HAP-1 (cell line): ENCODE measurements at regions not wholly inside any gene's neighbourhood (a gene's known extent, or its start where the extent isn't known, plus 50 kb on each side); places are given as distances from the start of the nearest gene placed in this dataset.
"Not testable (repeated sequence)": the region's sequence is repeated elsewhere in the genome, so short reads cannot be mapped to it uniquely, and the experiment has no call there.

Experiments
- DNase-seq, 2 experiments: peaks; one replicate each; pipeline ENCODE4 v3.0.0-alpha.2; 2016 to 2020; ENCODE audit warnings: low spot score in 2 of 2
- H3K27me3 ChIP-seq: fragments of 250-450 bp; sonication (Bioruptor Pico); 2 replicates; pipeline ENCODE4 v1.5.1; 2020; ENCODE audit warnings: low read depth, mild to moderate bottlenecking, moderate library complexity
- H3K36me3 ChIP-seq: fragments of 250-450 bp; sonication (Bioruptor Pico); replicated peaks from 2 replicates; pipeline ENCODE4 v1.5.1; 2020; ENCODE audit warnings: mild to moderate bottlenecking
- H3K4me1 ChIP-seq: fragments of 250-450 bp; sonication (Bioruptor Pico); 2 replicates; pipeline ENCODE4 v1.5.1; 2020; ENCODE audit warnings: mild to moderate bottlenecking
- H3K4me3 ChIP-seq: fragments of 250-450 bp; sonication (Bioruptor Pico); 2 replicates; pipeline ENCODE4 v1.5.1; 2020; ENCODE audit warnings: mild to moderate bottlenecking, moderate library complexity
- H3K9me3 ChIP-seq: fragments of 250-450 bp; sonication (Bioruptor Pico); 2 replicates; pipeline ENCODE4 v1.5.1; 2020; ENCODE audit warnings: mild to moderate bottlenecking, moderate library complexity
- in situ Hi-C: fragments of 300-500 bp; cut with MboI; formaldehyde crosslinking; loops from 3 replicates; pipeline ENCODE4 v1.14.3; 2020; ENCODE audit warnings: low sequenced_read_pairs, inconsistent platforms, mixed read lengths

GRCh38 chr6:115579565-115579964 is 481.1 kb downstream of the FRK start:
- H3K36me3 ChIP-seq, H3K4me1 ChIP-seq, H3K9me3 ChIP-seq, H3K27me3 ChIP-seq, H3K4me3 ChIP-seq, DNase-seq, in situ Hi-C loops: not testable (repeated sequence)

- Histone ChIP-seq H3K9me3 (no peaks in the 10 kb centered on the region), H3K27me3 (no peaks in the 10 kb centered on the region), H3K4me1 (no peaks in the 10 kb centered on the region), H3K4me3 (no peak overlapping the region), H3K36me3 (no peaks in the 10 kb centered on the region)
- no peak for DNase-seq
- in situ Hi-C loops = no loop called here
These were observed 483.4 kb downstream of the FRK start for GRCh38 chr6:115577270-115577669.

GRCh38 chr6:115575285-115575684 is 485.4 kb downstream of the FRK start:
- no peak for DNase-seq
- no peak overlapping the region for H3K4me3 ChIP-seq

GRCh38 chr6:115573861-115574260 is 486.8 kb downstream of the FRK start:
- Histone ChIP-seq H3K4me3 (no peak overlapping the region), H3K27me3 (no peaks in the 10 kb centered on the region), H3K9me3 (no peaks in the 10 kb centered on the region), H3K4me1 (no peaks in the 10 kb centered on the region), H3K36me3 (no peaks in the 10 kb centered on the region)
- no peak for DNase-seq
- in situ Hi-C loops = no loop called here

More at GRCh38 chr6:115575285-115575684, 485.4 kb downstream of the FRK start:
- no peaks in the 10 kb centered on the region for H3K9me3 ChIP-seq
- no peaks in the 10 kb centered on the region for H3K36me3 ChIP-seq
- no peaks in the 10 kb centered on the region for H3K4me1 ChIP-seq
- H3K27me3 ChIP-seq = no peaks in the 10 kb centered on the region
- in situ Hi-C loops = no loop called here

DNA sequence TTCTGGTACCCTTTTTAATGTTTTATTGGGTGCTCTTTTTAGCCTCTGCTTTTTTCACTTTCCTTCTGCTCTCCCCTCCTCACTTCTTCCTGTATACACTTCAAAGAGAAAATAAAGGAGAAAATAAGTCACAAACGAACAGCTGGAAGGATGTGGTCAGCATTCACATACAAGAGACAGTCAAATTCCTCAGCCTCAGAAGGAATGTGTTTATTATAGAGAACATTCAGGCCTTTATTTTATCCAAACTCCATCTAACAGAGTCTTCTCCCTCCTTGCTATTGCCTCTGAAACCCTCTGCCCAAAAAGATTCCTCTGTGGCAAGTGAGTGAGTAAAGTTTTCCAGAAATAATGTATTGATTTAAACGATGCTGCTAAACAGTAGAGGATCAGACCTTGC is 490.4 kb downstream of the FRK start:
- no peaks in the 10 kb centered on the region for H3K9me3 ChIP-seq
- H3K36me3 ChIP-seq = no peaks in the 10 kb centered on the region
- no peaks in the 10 kb centered on the region for H3K4me1 ChIP-seq
- in situ Hi-C loops = no loop called here
- no peak for DNase-seq
- no peaks in the 10 kb centered on the region for H3K27me3 ChIP-seq
- no peak overlapping the region for H3K4me3 ChIP-seq

DNA sequence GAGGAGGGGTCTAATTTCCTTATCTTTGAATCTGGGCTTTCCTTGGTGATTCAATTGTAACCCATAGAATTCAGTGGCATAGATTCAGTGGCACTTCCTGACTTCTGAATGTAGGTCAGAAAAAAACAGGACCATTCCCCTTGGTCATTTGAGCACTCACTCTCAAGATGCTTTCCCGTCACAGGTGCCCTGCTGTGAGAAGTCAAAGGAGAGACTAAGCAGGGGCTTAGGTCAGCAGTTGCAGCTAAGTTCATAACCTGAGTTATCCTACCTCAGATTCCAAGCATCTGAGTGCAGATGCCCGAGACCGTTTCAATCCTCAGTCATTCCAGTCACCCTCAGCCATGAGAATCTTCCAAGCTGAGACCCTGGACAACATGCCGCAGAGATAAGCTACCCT is 506.6 kb downstream of the FRK start:
- no peaks in the 10 kb centered on the region for H3K36me3 ChIP-seq
- in situ Hi-C loops = no loop called here
- H3K9me3 ChIP-seq = no peaks in the 10 kb centered on the region
- no peaks in the 10 kb centered on the region for H3K27me3 ChIP-seq
- no peak overlapping the region for H3K4me3 ChIP-seq
- DNase-seq = no peak
- no peaks in the 10 kb centered on the region for H3K4me1 ChIP-seq

DNA sequence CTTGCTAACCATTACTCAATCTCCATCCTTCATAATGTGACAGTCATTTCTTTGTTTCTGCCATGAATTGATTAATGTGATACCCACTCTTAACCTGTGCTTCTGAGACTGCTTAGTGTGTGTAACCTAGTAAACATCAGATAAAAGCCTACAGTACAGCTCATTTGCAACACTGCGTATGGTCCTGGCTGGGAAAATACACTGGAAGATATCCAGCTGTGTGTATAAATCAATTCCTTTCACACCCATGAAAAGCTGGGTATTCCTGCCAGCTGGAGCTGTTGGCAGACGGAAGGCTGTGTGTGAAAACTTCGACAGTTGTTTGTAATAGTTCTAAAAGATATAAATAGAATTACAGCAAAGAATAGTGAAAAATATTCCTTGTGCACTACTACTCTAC is 509.2 kb downstream of the FRK start:
- H3K9me3 ChIP-seq = no peaks in the 10 kb centered on the region
- no peaks in the 10 kb centered on the region for H3K27me3 ChIP-seq
- DNase-seq = no peak

DNA sequence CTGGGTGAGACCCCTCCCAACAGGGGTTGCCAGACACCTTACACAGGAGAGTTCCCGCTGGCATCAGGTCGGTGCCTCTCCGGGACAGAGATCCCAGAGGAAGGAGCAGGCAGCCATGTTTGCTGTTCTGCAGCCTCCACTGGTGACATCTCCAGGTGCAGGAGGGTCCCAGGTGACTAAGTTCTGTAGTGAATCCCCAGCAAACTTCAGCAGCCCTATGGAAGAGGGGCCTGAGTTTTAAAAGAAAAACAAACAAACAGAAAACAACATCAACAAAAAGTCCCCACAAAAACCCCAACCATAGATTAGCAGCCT is 515.1 kb downstream of the FRK start:
- Histone ChIP-seq H3K4me1 (no peaks in the 10 kb centered on the region), H3K9me3 (no peaks in the 10 kb centered on the region), H3K4me3 (no peak overlapping the region), H3K36me3 (no peaks in the 10 kb centered on the region), H3K27me3 (no peaks in the 10 kb centered on the region)
- DNase-seq = no peak
- in situ Hi-C loops = no loop called here

More for the DNA sequence above, 509.2 kb downstream of the FRK start:
- no peak overlapping the region for H3K4me3 ChIP-seq
- H3K36me3 ChIP-seq = no peaks in the 10 kb centered on the region
- in situ Hi-C loops = no loop called here
- no peaks in the 10 kb centered on the region for H3K4me1 ChIP-seq

DNA sequence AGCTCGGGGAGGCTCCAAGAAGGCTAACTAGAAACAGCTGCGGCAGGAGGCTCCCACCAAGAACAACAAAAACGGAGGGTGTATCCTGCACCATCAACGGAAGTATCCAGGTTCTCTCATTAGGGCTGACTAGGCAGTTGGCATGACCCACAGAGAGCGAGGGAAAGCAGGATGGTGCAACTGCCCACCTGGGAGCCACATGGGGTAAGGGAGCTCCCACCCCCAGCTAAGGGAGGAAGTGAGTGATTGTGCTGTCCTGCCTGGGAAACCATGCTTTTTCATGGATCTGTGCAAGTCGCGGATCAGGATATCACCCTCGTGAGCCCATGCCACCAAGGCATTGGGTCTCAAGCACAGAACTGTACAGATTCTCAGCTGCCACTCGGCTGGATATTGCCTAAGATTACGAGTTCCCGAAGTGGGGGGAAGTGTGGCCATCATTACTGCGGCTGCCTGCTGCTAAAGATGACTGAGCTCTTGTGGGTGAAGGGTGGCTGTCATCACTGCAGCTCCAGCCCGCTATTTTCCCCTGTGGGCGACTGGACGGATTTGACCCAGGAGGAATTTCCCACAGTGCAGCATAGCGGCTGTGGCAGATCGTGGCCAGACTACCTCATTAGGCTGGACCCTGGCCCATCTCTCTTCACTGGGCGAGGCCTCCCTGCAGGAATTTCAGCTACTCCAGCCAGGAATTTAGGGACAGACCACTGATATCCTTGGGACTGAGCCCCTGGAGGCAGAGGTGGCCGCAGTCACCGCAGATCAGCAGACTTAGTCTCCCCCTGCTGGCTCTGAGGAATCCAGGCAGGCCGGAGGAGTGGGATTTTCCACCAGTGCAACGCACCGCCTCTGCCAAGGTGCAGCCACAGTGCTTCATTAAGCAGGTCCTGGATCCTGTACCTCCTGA is 515.7 kb downstream of the FRK start:
- peak in 1 of 2 experiments; percentile 52 for DNase-seq

GRCh38 chr6:115540077-115540869 is 520.4 kb downstream of the FRK start:
- no peaks in the 10 kb centered on the region for H3K36me3 ChIP-seq
- no peaks in the 10 kb centered on the region for H3K27me3 ChIP-seq
- H3K4me3 ChIP-seq = no peak overlapping the region
- H3K4me1 ChIP-seq = no peaks in the 10 kb centered on the region
- H3K9me3 ChIP-seq = no peaks in the 10 kb centered on the region
- in situ Hi-C loops = no loop called here
- DNase-seq = no peak

More for the DNA sequence above, 515.7 kb downstream of the FRK start:
- H3K27me3 ChIP-seq = no peaks in the 10 kb centered on the region
- in situ Hi-C loops = no loop called here
- H3K4me3 ChIP-seq = no peak overlapping the region
- H3K9me3 ChIP-seq = no peaks in the 10 kb centered on the region
- no peaks in the 10 kb centered on the region for H3K36me3 ChIP-seq
- no peaks in the 10 kb centered on the region for H3K4me1 ChIP-seq

- DNase-seq = no peak
- Histone ChIP-seq H3K27me3 (no peaks in the 10 kb centered on the region), H3K36me3 (no peaks in the 10 kb centered on the region), H3K4me1 (no peaks in the 10 kb centered on the region), H3K4me3 (no peak overlapping the region), H3K9me3 (no peaks in the 10 kb centered on the region)
- in situ Hi-C loops = no loop called here
These were observed 521.2 kb downstream of the FRK start for GRCh38 chr6:115539531-115539930.

DNA sequence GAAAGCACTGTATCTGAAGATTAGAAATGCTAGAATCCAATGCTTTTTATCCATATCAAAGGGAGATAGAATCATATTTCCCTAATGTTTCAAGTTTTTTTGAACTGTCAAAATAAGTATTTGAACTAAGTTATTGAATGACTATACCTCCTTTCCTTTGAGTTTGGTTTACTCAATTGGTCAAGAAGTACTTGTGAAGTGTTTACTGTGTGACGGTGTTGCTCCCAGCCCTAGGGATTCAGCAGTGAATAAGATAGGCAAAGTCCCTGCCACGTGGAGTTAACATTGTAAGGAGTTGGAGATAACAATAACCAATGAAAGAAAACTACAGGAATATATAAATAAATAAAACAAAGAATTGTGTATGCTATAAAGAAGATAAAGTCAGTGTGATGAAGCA is 535.9 kb downstream of the FRK start:
- DNase-seq = no peak
- Histone ChIP-seq H3K4me3 (no peak overlapping the region), H3K4me1 (no peaks in the 10 kb centered on the region), H3K36me3 (no peaks in the 10 kb centered on the region), H3K27me3 (no peaks in the 10 kb centered on the region), H3K9me3 (no peaks in the 10 kb centered on the region)
- in situ Hi-C loops = no loop called here

- in situ Hi-C loops, H3K27me3 ChIP-seq, H3K9me3 ChIP-seq, H3K4me1 ChIP-seq, H3K4me3 ChIP-seq, DNase-seq, H3K36me3 ChIP-seq: not testable (repeated sequence)
These were observed 538.9 kb downstream of the FRK start for GRCh38 chr6:115521747-115522146.

DNA sequence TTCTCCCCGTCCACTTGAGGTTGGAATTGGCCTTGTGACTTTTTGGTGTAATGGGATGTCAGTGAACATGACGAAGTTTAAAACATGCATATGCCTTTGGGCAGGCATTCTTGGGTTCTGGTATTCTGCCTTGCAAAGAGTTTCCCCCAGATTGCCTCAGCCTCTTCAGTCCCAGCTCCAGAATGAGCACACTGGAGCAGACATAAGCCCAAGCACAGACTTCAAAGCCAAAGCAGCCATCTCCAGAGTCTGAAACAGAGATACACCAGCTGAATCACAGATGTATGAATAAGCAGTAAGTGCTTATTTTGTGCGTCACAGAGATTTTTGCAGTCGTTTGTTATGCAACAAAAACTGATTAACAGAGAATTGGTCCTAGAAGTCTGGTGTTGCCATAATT is 546.0 kb downstream of the FRK start:
- no peaks in the 10 kb centered on the region for H3K36me3 ChIP-seq
- no peaks in the 10 kb centered on the region for H3K27me3 ChIP-seq
- no peak overlapping the region for H3K4me3 ChIP-seq
- in situ Hi-C loops = no loop called here
- H3K9me3 ChIP-seq = no peaks in the 10 kb centered on the region
- DNase-seq = no peak
- H3K4me1 ChIP-seq = no peaks in the 10 kb centered on the region
